H1 (cell line): ENCODE measurements at regions not wholly inside any gene's neighbourhood (a gene's known extent, or its start where the extent isn't known, plus 50 kb on each side); places are given as distances from the start of the nearest gene placed in this dataset.

ENCODE experiments used
- HDAC2 ChIP-seq, 2 experiments: fragments of 300-600 bp in 1 of 2; sonication (generic) in 1 of 2; IDR thresholded peaks; 2 replicates each; pipeline ENCODE4 v1.6.1; 2011 to 2012; ENCODE audit warnings: low read depth in 2 of 2, low read length in 2 of 2, mild to moderate bottlenecking in 2 of 2, moderate library complexity in 2 of 2, borderline replicate concordance in 1 of 2, inconsistent platforms in 1 of 2
- NANOG ChIP-seq: IDR thresholded peaks from 2 replicates; pipeline ENCODE4 v1.6.1; 2011; ENCODE audit warnings: low read length, low read depth, mild to moderate bottlenecking, inconsistent platforms; ENCODE audit not compliant: insufficient read depth, poor library complexity, severe bottlenecking
- RXRA ChIP-seq: IDR thresholded peaks from 2 replicates; pipeline ENCODE4 v1.6.1; 2011; ENCODE audit warnings: low read depth, mild to moderate bottlenecking, low read length, moderate library complexity; ENCODE audit not compliant: insufficient read depth
- TAF7 ChIP-seq: optimal IDR thresholded peaks from 2 replicates; pipeline ENCODE3; 2011; ENCODE audit warnings: low read depth, mild to moderate bottlenecking, inconsistent platforms, low read length, moderate library complexity, borderline replicate concordance
- TF ChIP-seq, protein P1 (sequence below): IDR thresholded peaks from 2 replicates; pipeline ENCODE4 v1.6.1; 2011; ENCODE audit warnings: low read depth, mild to moderate bottlenecking, low read length; ENCODE audit not compliant: insufficient read depth

GRCh38 chr2:137737559-137737958 lies 226.7 kb upstream of the HNMT start (continued):
- TF ChIP-seq, protein P1, sequence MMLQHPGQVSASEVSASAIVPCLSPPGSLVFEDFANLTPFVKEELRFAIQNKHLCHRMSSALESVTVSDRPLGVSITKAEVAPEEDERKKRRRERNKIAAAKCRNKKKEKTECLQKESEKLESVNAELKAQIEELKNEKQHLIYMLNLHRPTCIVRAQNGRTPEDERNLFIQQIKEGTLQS: no peak
- TF ChIP-seq NANOG (no peak), RXRA (no peak), TAF7 (no peak), HDAC2 (IDR thresholded peaks at IDR 0.05; ENCODE audit: borderline replicate concordance in 1 of 2, low read depth in 2 of 2, low read length in 2 of 2) (no peak)
